GM23338 (cell line): ENCODE measurements at regions not wholly inside any gene's neighbourhood (a gene's known extent, or its start where the extent isn't known, plus 50 kb on each side); places are given as distances from the start of the nearest gene placed in this dataset.

Source experiments
- ATAC-seq: fragments of 200-7000 bp; cut with Tn5 transposase; 3 replicates; pipeline ENCODE4 v1.9.1; 2020
- DNase-seq: peaks from one replicate; pipeline ENCODE4 v3.0.0-alpha.2; 2015; ENCODE audit warnings: low spot score
- H2AFZ ChIP-seq: fragments of 200-600 bp; sonication (generic); 2 replicates; pipeline ENCODE4 v1.8.0; 2016; ENCODE audit warnings: antibody characterized with exemption, mild to moderate bottlenecking, moderate library complexity
- H3F3A ChIP-seq: fragments of 200-600 bp; sonication (generic); replicated peaks from 2 replicates; pipeline ENCODE4 v1.8.0; 2017; ENCODE audit warnings: antibody characterized with exemption, mixed run types, low read depth
- H3K27ac ChIP-seq: fragments of 200-600 bp; sonication (generic); 2 replicates; pipeline ENCODE4 v1.6.1; 2016; ENCODE audit warnings: low read depth
- H3K27me3 ChIP-seq: fragments of 200-600 bp; sonication (generic); 2 replicates; pipeline ENCODE4 v1.8.0; 2016; ENCODE audit warnings: mild to moderate bottlenecking, mixed run types, moderate library complexity; ENCODE audit not compliant: insufficient read depth
- H3K36me3 ChIP-seq: fragments of 200-600 bp; sonication (generic); 2 replicates; pipeline ENCODE4 v1.8.0; 2016; ENCODE audit warnings: mild to moderate bottlenecking; ENCODE audit not compliant: insufficient read depth
- H3K4me1 ChIP-seq: fragments of 200-600 bp; sonication (generic); 2 replicates; pipeline ENCODE4 v1.8.0; 2016; ENCODE audit warnings: mild to moderate bottlenecking, moderate library complexity; ENCODE audit not compliant: insufficient read depth
- H3K4me2 ChIP-seq: fragments of 200-600 bp; sonication (generic); 2 replicates; pipeline ENCODE4 v1.7.1; 2017; ENCODE audit warnings: mixed run types
- H3K4me3 ChIP-seq: fragments of 200-600 bp; sonication (generic); 2 replicates; pipeline ENCODE4 v1.6.1; 2016; ENCODE audit warnings: mixed run types
- H3K79me2 ChIP-seq: fragments of 200-600 bp; sonication (generic); replicated peaks from 2 replicates; pipeline ENCODE4 v1.8.0; 2017; ENCODE audit warnings: mild to moderate bottlenecking; ENCODE audit not compliant: insufficient read depth
- H3K9me2 ChIP-seq: fragments of 200-600 bp; sonication (generic); 2 replicates; pipeline ENCODE4 v1.8.0; 2017; ENCODE audit not compliant: insufficient read depth
- H4K20me1 ChIP-seq: fragments of 200-600 bp; sonication (generic); replicated peaks from 2 replicates; pipeline ENCODE4 v1.8.0; 2017; ENCODE audit warnings: mild to moderate bottlenecking; ENCODE audit not compliant: insufficient read depth
- H3K27ac Mint-ChIP-seq: 2 replicates; pipeline ENCODE4 v1.8.0; 2020; ENCODE audit warnings: inconsistent platforms, mild to moderate bottlenecking, moderate library complexity, mixed read lengths
- H3K27me3 Mint-ChIP-seq: 3 replicates; pipeline ENCODE4 v1.8.0; 2022; ENCODE audit warnings: low read depth, mild to moderate bottlenecking, moderate library complexity, mixed read lengths, inconsistent platforms; ENCODE audit not compliant: insufficient read depth, poor library complexity
- H3K36me3 Mint-ChIP-seq: 3 replicates; pipeline ENCODE4 v1.8.0; 2021; ENCODE audit warnings: low read depth, mild to moderate bottlenecking, inconsistent platforms, moderate library complexity, mixed read lengths
- H3K4me1 Mint-ChIP-seq: 3 replicates; pipeline ENCODE4 v1.8.0; 2020; ENCODE audit warnings: mild to moderate bottlenecking, inconsistent platforms, mixed read lengths
- H3K4me3 Mint-ChIP-seq: 3 replicates; pipeline ENCODE4 v1.8.0; 2021; ENCODE audit warnings: moderate library complexity, mild to moderate bottlenecking, inconsistent platforms, mixed read lengths
- H3K9me3 Mint-ChIP-seq: 3 replicates; pipeline ENCODE4 v1.8.0; 2020; ENCODE audit warnings: moderate library complexity, mild to moderate bottlenecking, inconsistent platforms, mixed read lengths
- CREB1 ChIP-seq: fragments of 250-450 bp; sonication (Bioruptor Pico); IDR thresholded peaks from 2 replicates; pipeline ENCODE4 v1.5.0; 2020; ENCODE audit warnings: low read depth, mild to moderate bottlenecking, moderate library complexity
- CTCF ChIP-seq, 2 experiments: fragments of 200-600 bp in 1 of 2; sonication (generic) in 1 of 2; conservative IDR thresholded peaks; 2 replicates each; pipeline versions ENCODE4 v1.5.1 to v1.6.1; 2016 to 2017; ENCODE audit warnings: antibody characterized with exemption in 2 of 2, low read depth in 2 of 2, mild to moderate bottlenecking in 2 of 2, moderate library complexity in 1 of 2
- ETS1 ChIP-seq: IDR thresholded peaks from 2 replicates; pipeline ENCODE4 v1.6.1; 2016; ENCODE audit warnings: antibody characterized with exemption
- EZH2phosphoT487 ChIP-seq: fragments of 200-600 bp; sonication (generic); IDR thresholded peaks from one replicate; pipeline ENCODE4 v1.8.1; 2018; ENCODE audit warnings: antibody characterized with exemption; ENCODE audit not compliant: unreplicated experiment
- NANOG ChIP-seq: IDR thresholded peaks from 2 replicates; pipeline ENCODE4 v1.6.1; 2016; ENCODE audit warnings: antibody characterized with exemption, borderline replicate concordance
- POLR2AphosphoS5 ChIP-seq: IDR thresholded peaks from 2 replicates; pipeline ENCODE4 v1.6.1; 2016; ENCODE audit warnings: antibody characterized with exemption, low read depth
- REST ChIP-seq: IDR thresholded peaks from one replicate; pipeline ENCODE4 v1.6.1; 2018; ENCODE audit warnings: antibody characterized with exemption; ENCODE audit not compliant: unreplicated experiment
- ZNF114 ChIP-seq: fragments of 250-450 bp; sonication (Bioruptor Pico); IDR thresholded peaks from 2 replicates; pipeline ENCODE4 v1.5.0; 2020; ENCODE audit warnings: mild to moderate bottlenecking, moderate library complexity

- H3K27me3 ChIP-seq: no peaks in the 10 kb centered on the region
- no peaks in the 10 kb centered on the region for H3K9me2 ChIP-seq
- no peak overlapping the region for H3K27ac Mint-ChIP-seq
- no peaks in the 10 kb centered on the region for H3F3A ChIP-seq
- no peak for DNase-seq
- H3K4me3 ChIP-seq: no peak overlapping the region
- no peak overlapping the region for H3K4me2 ChIP-seq
- H3K4me3 Mint-ChIP-seq: no peak overlapping the region
- no peak overlapping the region for H3K27ac ChIP-seq
- peaks cover 2% of the 10 kb centered on the region for H3K27me3 Mint-ChIP-seq
- no peaks in the 10 kb centered on the region for H3K9me3 Mint-ChIP-seq
- H3K36me3 Mint-ChIP-seq: no peaks in the 10 kb centered on the region
- H3K4me1 Mint-ChIP-seq: peaks cover 12% of the 10 kb centered on the region
- H4K20me1 ChIP-seq: no peaks in the 10 kb centered on the region
- no peak overlapping the region for H2AFZ ChIP-seq
- no peak for TF ChIP-seq REST
- no peak for TF ChIP-seq CTCF (conservative IDR thresholded peaks at IDR 0.05; ENCODE audit: low read depth in 2 of 2)
- TF ChIP-seq ETS1: no peak
- no peak for TF ChIP-seq ZNF114 (CRISPR knock-in tag)
- TF ChIP-seq CREB1 (CRISPR knock-in tag): no peak
- no peak for TF ChIP-seq NANOG
- TF ChIP-seq EZH2phosphoT487: no peak
- H3K79me2 ChIP-seq: no peaks in the 10 kb centered on the region
- no peaks in the 10 kb centered on the region; the same call in 1 of the 2 replicates for H3K4me1 ChIP-seq
- no peaks in the 10 kb centered on the region; the same call in 1 of the 2 replicates for H3K36me3 ChIP-seq
- no peak for ATAC-seq
Measured at GRCh38 chr1:87953121-87953520, 624.4 kb downstream of the LMO4 start.

GRCh38 chr1:87953732-87954344 lies 625.2 kb downstream of the LMO4 start:
- Mint-ChIP-seq H3K27ac (no peak overlapping the region; the same call in 1 of the 2 replicates), H3K4me1 (peaks cover 12% of the 10 kb centered on the region), H3K4me3 (no peak overlapping the region), H3K27me3 (peaks cover under 1% of the 10 kb centered on the region), H3K36me3 (no peaks in the 10 kb centered on the region), H3K9me3 (no peaks in the 10 kb centered on the region)
- H3K4me2 ChIP-seq: no peak overlapping the region
- no peaks in the 10 kb centered on the region for H4K20me1 ChIP-seq
- H3F3A ChIP-seq: no peaks in the 10 kb centered on the region
- no peaks in the 10 kb centered on the region for H3K79me2 ChIP-seq
- TF ChIP-seq POLR2AphosphoS5 (no peak), CTCF (conservative IDR thresholded peaks at IDR 0.05; ENCODE audit: low read depth in 2 of 2) (peak; percentile 82 to 91)
- H3K27me3 ChIP-seq: no peaks in the 10 kb centered on the region
- ATAC-seq (peak; percentile 95), DNase-seq (peak; percentile 80)
- H2AFZ ChIP-seq: peak overlapping the region; percentile 76; the same call in 1 of the 2 replicates
- H3K4me3 ChIP-seq: no peak overlapping the region
- H3K9me2 ChIP-seq: no peaks in the 10 kb centered on the region
- no peak overlapping the region for H3K27ac ChIP-seq
- no peaks in the 10 kb centered on the region; the same call in 1 of the 2 replicates for H3K4me1 ChIP-seq
- H3K36me3 ChIP-seq: no peaks in the 10 kb centered on the region; the same call in 1 of the 2 replicates
